ENCODE measurements at regions not wholly inside any gene's neighbourhood (a gene's known extent, or its start where the extent isn't known, plus 50 kb on each side); places are given as distances from the start of the nearest gene placed in this dataset.
"Not testable (repeated sequence)": the region's sequence is repeated elsewhere in the genome, so short reads cannot be mapped to it uniquely, and the experiment has no call there.

DNA sequence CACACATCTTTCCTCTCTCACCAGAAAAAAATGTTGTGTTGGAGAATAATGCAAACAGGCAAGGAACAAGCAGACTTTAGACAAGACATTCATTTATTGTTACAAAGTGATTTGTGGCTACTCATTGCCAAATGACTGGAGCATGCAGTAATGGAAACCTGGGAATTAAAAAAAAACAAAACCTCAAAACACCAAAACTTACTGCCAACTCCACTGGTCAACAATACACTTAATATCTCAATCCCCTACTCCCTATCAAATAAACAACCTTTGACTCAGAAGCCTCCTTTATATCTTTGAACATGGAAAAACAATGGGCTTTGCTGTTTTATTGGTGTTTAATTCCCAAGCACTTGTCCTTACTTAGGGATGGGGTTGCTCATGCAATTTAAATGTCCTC lies 112.8 kb downstream of the POSTN start:
- Mint-ChIP-seq H3K4me1 (ENCODE audit: low read depth in 2 of 2) (no peaks in the 10 kb centered on the region), H3K9me3 (peaks cover 15% of the 10 kb centered on the region), H3K27ac (no peak overlapping the region), H3K27me3 (no peaks in the 10 kb centered on the region), H3K4me3 (no peak overlapping the region), H3K36me3 (no peaks in the 10 kb centered on the region)
- DNase-seq (ENCODE audit: low spot score) (no peak), ATAC-seq (no peak)

DNA sequence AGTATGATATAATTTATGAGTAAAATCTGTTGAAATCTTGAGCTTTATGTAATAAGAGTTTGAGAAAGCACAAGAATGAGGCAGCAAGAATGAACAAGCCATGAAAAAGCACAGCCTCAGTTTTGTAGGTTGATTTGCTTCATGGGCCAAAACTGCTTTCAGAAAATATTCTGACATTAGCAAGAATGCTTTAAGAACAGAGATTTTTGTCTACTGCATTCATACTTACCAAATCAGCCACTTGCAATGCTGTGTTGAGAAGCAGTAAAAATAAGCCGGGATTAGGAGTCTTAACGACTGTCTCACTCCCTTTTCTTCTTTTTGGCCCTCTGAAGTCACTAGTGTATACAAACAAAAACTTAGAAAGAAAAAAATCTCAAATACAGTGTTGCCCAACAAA lies 114.5 kb downstream of the POSTN start:
- H3K27me3 Mint-ChIP-seq, result no peaks in the 10 kb centered on the region
- no peak overlapping the region for H3K4me3 Mint-ChIP-seq
- no peaks in the 10 kb centered on the region for H3K36me3 Mint-ChIP-seq
- no peak overlapping the region for H3K27ac Mint-ChIP-seq
- no peaks in the 10 kb centered on the region for H3K4me1 Mint-ChIP-seq (ENCODE audit: low read depth in 2 of 2)
- peaks cover 20% of the 10 kb centered on the region for H3K9me3 Mint-ChIP-seq
- no peak for ATAC-seq
- DNase-seq (ENCODE audit: low spot score), result no peak

GRCh38 chr13:37482331-37482730 lies 116.2 kb downstream of the POSTN start:
- H3K9me3 Mint-ChIP-seq, result peaks cover 20% of the 10 kb centered on the region
- no peaks in the 10 kb centered on the region for H3K36me3 Mint-ChIP-seq

GRCh38 chr13:37481885-37482227 lies 116.7 kb downstream of the POSTN start:
- Mint-ChIP-seq H3K4me1 (ENCODE audit: low read depth in 2 of 2) (no peaks in the 10 kb centered on the region), H3K4me3 (no peak overlapping the region), H3K9me3 (peaks cover 20% of the 10 kb centered on the region), H3K27me3 (no peaks in the 10 kb centered on the region), H3K27ac (no peak overlapping the region), H3K36me3 (no peaks in the 10 kb centered on the region)
- ATAC-seq (no peak), DNase-seq (ENCODE audit: low spot score) (no peak)

More at GRCh38 chr13:37482331-37482730, 116.2 kb downstream of the POSTN start:
- no peak for ATAC-seq
- Mint-ChIP-seq H3K27me3 (no peaks in the 10 kb centered on the region), H3K4me3 (no peak overlapping the region), H3K27ac (no peak overlapping the region), H3K4me1 (ENCODE audit: low read depth in 2 of 2) (no peaks in the 10 kb centered on the region)
- no peak for DNase-seq (ENCODE audit: low spot score)

- no peak overlapping the region for H3K27ac Mint-ChIP-seq
- H3K4me3 Mint-ChIP-seq, result no peak overlapping the region
- ATAC-seq (no peak), DNase-seq (ENCODE audit: low spot score) (no peak)
- H3K27me3 Mint-ChIP-seq, result no peaks in the 10 kb centered on the region
- H3K36me3 Mint-ChIP-seq, result no peaks in the 10 kb centered on the region
- no peaks in the 10 kb centered on the region for H3K4me1 Mint-ChIP-seq (ENCODE audit: low read depth in 2 of 2)
- H3K9me3 Mint-ChIP-seq, result peaks cover 22% of the 10 kb centered on the region
These were observed 117.3 kb downstream of the POSTN start for GRCh38 chr13:37481011-37481884.

DNA sequence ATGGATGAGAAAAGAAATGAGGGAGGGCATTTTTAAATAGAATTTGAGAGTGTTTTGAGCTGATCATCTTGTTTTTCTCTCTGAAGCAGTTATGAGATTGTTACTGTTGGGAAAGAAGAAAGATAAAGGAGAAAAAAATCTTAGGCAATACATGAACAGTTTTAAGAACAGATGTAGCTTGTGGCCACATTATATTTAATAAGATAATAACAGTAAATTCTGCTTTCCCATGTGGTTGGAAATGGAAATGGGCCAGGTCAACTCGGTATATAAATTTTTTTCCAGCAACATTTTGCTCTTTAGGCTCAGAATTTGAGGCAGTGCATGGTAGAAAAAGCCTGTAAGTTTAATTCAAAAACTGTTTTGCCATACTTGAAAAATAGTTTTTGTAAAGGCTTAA lies 118.7 kb downstream of the POSTN start:
- Mint-ChIP-seq H3K27me3 (no peaks in the 10 kb centered on the region), H3K4me3 (no peak overlapping the region), H3K9me3 (peaks cover 19% of the 10 kb centered on the region), H3K36me3 (no peaks in the 10 kb centered on the region), H3K27ac (no peak overlapping the region), H3K4me1 (ENCODE audit: low read depth in 2 of 2) (no peaks in the 10 kb centered on the region)
- ATAC-seq (no peak), DNase-seq (ENCODE audit: low spot score) (no peak)

- no peak overlapping the region for H3K4me3 Mint-ChIP-seq
- ATAC-seq (no peak), DNase-seq (ENCODE audit: low spot score) (no peak)
- H3K27me3 Mint-ChIP-seq, result no peaks in the 10 kb centered on the region
- H3K36me3 Mint-ChIP-seq, result no peaks in the 10 kb centered on the region
- H3K4me1 Mint-ChIP-seq (ENCODE audit: low read depth in 2 of 2), result no peaks in the 10 kb centered on the region
- peaks cover 24% of the 10 kb centered on the region for H3K9me3 Mint-ChIP-seq
- H3K27ac Mint-ChIP-seq, result no peak overlapping the region
These were observed 121.7 kb downstream of the POSTN start for GRCh38 chr13:37476874-37477273.

DNA sequence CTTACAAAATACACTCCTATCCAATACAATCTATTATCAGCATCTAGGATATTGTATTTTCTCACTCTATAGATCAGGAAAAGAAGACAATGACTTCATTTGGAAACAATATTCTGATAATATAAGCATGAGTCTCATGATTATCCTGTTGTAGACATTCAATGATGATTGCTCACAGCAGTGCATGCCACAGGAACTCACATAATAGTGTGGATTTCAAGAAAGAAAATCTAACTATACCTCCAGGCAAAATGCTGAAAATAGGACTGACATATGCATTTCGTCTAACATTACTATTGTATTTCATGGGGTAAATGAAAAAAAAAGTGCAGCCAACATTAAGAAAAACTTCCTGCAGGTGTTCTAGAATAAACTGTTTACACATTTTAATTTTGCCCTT lies 122.6 kb downstream of the POSTN start:
- H3K36me3 Mint-ChIP-seq, result no peaks in the 10 kb centered on the region
- H3K4me3 Mint-ChIP-seq, result no peak overlapping the region
- H3K4me1 Mint-ChIP-seq (ENCODE audit: low read depth in 2 of 2), result no peaks in the 10 kb centered on the region
- peaks cover 22% of the 10 kb centered on the region for H3K9me3 Mint-ChIP-seq
- ATAC-seq, result no peak
- H3K27me3 Mint-ChIP-seq, result no peaks in the 10 kb centered on the region
- H3K27ac Mint-ChIP-seq, result no peak overlapping the region
- DNase-seq (ENCODE audit: low spot score), result no peak

DNA sequence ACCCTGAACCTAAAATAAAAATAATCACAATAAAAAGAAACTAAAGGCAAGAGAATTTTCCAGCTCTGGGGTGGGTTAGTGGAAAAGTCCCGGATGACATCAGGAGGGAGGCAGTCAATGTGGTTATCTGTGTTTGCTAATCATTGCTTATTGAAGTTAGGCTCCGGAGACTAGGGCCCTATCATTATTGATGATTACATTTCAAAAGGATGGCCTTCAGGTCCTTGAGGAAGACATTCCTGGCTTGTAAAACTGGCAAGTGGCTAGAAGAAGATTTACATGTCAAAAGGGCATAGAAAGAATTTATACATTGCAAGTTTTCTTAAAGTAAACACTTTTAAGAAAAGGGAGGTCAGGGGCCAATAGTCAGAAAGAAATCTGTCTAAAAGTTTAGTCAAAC lies 123.4 kb downstream of the POSTN start:
- H3K27ac Mint-ChIP-seq, result no peak overlapping the region
- DNase-seq (ENCODE audit: low spot score) (no peak), ATAC-seq (no peak)
- H3K4me1 Mint-ChIP-seq (ENCODE audit: low read depth in 2 of 2), result no peaks in the 10 kb centered on the region
- H3K9me3 Mint-ChIP-seq, result peaks cover 22% of the 10 kb centered on the region
- no peaks in the 10 kb centered on the region for H3K36me3 Mint-ChIP-seq
- no peak overlapping the region for H3K4me3 Mint-ChIP-seq
- no peaks in the 10 kb centered on the region for H3K27me3 Mint-ChIP-seq

- DNase-seq (ENCODE audit: low spot score) (no peak), ATAC-seq (no peak)
- Mint-ChIP-seq H3K27me3 (no peaks in the 10 kb centered on the region), H3K9me3 (peaks cover 21% of the 10 kb centered on the region), H3K36me3 (no peaks in the 10 kb centered on the region), H3K4me3 (no peak overlapping the region), H3K4me1 (ENCODE audit: low read depth in 2 of 2) (no peaks in the 10 kb centered on the region), H3K27ac (no peak overlapping the region)
These were observed 125.5 kb downstream of the POSTN start for GRCh38 chr13:37473035-37473434.

DNA sequence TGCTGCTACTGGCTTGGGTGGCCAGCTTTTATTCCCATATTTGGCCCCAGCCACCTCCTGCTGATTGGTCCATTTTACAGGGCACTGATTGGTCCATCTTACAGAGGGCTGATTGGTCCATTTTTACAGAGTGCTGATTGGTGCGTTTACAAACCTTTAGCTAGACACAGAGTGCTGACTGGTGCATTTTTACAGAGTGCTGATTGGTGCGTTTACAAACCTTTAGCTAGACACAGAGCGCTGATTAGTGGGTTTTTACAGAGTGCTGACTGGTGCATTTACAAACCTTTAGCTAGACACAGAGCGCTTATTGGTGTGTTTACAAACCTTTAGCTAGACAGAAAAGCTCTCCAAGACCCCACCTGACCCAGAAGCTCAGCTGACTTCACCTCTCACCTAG lies 126.3 kb downstream of the POSTN start:
- not testable (repeated sequence) for H3K36me3 Mint-ChIP-seq; H3K27me3 Mint-ChIP-seq; DNase-seq (ENCODE audit: low spot score); H3K4me3 Mint-ChIP-seq; ATAC-seq; H3K4me1 Mint-ChIP-seq (ENCODE audit: low read depth in 2 of 2); H3K27ac Mint-ChIP-seq
- H3K9me3 Mint-ChIP-seq, result peaks cover 21% of the 10 kb centered on the region

DNA sequence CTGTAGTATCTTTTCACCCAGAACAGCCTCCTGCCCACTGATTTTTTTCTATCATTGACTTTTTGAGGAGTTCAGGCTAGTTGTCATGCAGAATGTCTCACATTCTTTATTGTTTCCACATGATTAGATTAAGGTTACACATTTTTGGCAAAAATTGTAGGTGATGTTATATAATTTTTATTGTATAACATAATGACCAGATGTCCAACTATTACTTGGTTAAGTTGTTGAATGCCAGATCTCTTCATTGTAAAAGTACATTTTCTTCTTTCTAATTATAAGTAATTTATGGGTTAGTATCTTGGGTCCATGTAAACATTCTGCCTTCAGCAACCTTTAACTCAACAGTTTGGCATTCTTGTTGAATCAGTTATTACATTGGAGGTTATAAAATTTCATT lies 138.4 kb downstream of the POSTN start:
- DNase-seq (ENCODE audit: low spot score) (no peak), ATAC-seq (no peak)
- Mint-ChIP-seq H3K27me3 (no peaks in the 10 kb centered on the region), H3K9me3 (peaks cover 3% of the 10 kb centered on the region), H3K4me1 (ENCODE audit: low read depth in 2 of 2) (no peaks in the 10 kb centered on the region), H3K4me3 (no peak overlapping the region), H3K27ac (no peak overlapping the region), H3K36me3 (peaks cover 4% of the 10 kb centered on the region)

DNA sequence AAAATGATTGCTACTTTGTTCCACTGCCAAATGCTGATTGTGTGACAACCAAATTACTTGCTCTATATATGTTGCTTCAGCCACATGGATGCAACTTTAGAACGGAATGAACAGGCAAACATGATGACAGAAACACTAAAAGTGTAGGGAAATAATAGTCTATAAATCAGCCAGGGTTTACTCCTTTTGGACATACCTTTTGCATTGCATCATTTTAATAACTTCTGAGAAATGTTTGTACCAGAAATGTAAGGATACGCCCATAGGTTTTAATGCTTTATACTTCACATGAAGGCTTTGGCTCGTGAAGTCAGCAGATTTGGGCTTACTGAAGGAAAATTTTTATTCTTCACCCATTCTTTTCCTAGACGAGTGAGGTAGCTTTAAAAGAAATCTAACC lies 141.0 kb downstream of the POSTN start:
- DNase-seq (ENCODE audit: low spot score) (no peak), ATAC-seq (no peak)
- H3K4me1 Mint-ChIP-seq (ENCODE audit: low read depth in 2 of 2), result no peaks in the 10 kb centered on the region
- H3K36me3 Mint-ChIP-seq, result no peaks in the 10 kb centered on the region
- peaks cover 10% of the 10 kb centered on the region for H3K9me3 Mint-ChIP-seq
- H3K27me3 Mint-ChIP-seq, result no peaks in the 10 kb centered on the region
- H3K4me3 Mint-ChIP-seq, result no peak overlapping the region
- H3K27ac Mint-ChIP-seq, result no peak overlapping the region

GRCh38 chr13:37456506-37456905 lies 142.1 kb downstream of the POSTN start:
- Mint-ChIP-seq H3K4me3 (no peak overlapping the region), H3K9me3 (peaks cover 10% of the 10 kb centered on the region), H3K4me1 (ENCODE audit: low read depth in 2 of 2) (no peaks in the 10 kb centered on the region), H3K27ac (no peak overlapping the region), H3K36me3 (no peaks in the 10 kb centered on the region), H3K27me3 (no peaks in the 10 kb centered on the region)
- ATAC-seq (no peak), DNase-seq (ENCODE audit: low spot score) (no peak)

DNA sequence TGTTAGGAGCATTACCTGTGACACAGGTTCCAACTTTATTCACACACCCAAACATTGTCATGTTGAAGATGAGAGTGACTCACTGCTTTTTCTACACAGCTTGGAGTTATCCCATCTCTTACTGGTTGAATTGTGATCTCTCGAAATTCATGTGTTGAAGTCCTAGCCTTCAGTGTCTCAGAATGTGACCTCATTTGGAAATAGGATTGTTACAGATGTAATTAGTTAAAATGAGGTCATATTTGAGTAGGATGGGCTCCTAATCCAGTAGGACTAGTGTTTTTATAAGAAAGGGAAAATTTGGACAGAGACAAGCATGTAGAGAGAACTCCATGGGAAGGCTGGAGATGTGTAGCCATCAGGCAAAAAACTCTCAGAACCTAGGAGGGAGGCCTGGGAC lies 142.5 kb downstream of the POSTN start:
- Mint-ChIP-seq H3K36me3 (no peaks in the 10 kb centered on the region), H3K4me1 (ENCODE audit: low read depth in 2 of 2) (no peaks in the 10 kb centered on the region), H3K4me3 (no peak overlapping the region), H3K27me3 (no peaks in the 10 kb centered on the region), H3K9me3 (peaks cover 10% of the 10 kb centered on the region), H3K27ac (no peak overlapping the region)
- DNase-seq (ENCODE audit: low spot score) (no peak), ATAC-seq (no peak)
